Activated T-cell treated with anti-CD3 and anti-CD28 coated beads for 1 hour (primary cell): ENCODE measurements at regions not wholly inside any gene's neighbourhood (a gene's known extent, or its start where the extent isn't known, plus 50 kb on each side); places are given as distances from the start of the nearest gene placed in this dataset.

Experiments used
- DNase-seq: peaks from one replicate; pipeline ENCODE4 v3.0.0-alpha.2; 2020; ENCODE audit warnings: low read depth

DNA sequence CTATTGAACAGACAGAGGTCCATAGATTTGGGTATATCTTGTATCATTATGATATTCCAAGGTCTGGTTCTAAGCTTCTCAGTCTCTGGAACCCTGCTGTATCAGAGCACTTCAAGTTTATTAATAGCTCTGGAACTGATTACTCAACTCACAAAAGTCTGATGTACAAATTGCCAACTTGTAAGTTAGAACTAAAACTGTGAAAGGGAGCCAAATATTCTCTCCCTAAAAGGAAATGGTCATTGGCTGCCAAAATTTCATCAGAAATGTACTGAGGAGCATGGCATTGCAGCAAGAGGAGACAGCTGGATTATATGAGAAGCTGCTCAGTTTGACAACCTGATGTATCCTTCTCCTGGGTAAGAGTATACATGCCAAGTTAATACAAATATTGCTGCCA is 828.8 kb upstream of the SEL1L start:
- DNase-seq, result no peak

DNA sequence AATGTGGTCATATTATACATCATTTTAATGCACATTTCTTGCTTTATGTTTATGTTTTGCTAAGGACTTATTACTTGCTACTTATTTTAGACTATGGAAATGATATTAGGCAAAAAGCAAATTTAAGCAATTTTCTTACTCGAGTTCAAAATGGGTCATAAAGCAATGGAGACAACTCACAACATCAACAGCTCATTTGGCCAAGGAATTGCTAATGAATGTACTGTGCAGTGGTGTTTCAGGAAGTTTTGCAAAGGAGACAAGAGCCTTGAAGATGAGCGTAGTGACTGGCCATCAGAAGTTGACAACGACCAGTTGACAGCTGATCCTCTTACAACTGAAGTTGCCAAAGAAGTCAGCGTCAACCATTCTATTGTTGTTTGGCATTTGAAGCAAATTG is 831.8 kb upstream of the SEL1L start:
- DNase-seq, result no peak

GRCh38 chr14:82366803-82367202 is 833.1 kb upstream of the SEL1L start:
- DNase-seq, result no peak

DNA sequence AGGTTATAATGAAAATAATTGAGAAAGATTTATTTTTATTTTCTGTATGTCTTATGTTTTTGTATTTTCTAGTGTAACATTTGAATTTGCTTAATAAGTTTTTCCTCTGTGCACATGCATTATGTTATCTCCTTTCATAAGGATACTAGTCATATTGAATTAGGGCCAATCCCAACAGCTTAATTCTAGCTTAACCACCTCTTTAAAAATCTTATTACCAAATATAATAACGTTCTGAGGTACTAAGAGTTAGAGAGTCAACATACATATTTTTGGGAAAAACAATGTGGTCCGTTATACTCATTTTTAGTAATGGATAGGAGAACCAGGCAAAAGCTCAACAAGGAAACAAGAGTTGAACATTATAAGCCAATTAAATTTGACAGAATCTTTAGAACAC is 845.6 kb upstream of the SEL1L start:
- DNase-seq, result no peak

DNA sequence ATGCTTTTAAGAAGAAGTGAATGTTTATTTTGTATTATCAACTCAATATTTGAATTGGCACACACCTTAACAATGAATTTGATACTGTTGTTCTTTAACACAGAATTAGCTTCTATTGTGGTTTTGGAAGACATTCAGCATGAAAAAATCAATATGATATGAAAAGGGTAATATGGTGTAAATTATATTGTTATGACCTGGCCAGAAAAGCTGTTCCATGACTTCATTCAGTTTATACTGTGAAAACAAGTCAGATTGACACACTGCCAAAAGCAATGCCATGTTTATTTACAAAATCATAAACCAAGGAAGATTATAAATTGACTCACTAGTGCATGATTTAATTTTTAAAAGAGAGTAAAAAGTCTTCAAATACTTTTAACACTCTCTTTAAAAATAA is 851.4 kb upstream of the SEL1L start:
- DNase-seq, result no peak

DNA sequence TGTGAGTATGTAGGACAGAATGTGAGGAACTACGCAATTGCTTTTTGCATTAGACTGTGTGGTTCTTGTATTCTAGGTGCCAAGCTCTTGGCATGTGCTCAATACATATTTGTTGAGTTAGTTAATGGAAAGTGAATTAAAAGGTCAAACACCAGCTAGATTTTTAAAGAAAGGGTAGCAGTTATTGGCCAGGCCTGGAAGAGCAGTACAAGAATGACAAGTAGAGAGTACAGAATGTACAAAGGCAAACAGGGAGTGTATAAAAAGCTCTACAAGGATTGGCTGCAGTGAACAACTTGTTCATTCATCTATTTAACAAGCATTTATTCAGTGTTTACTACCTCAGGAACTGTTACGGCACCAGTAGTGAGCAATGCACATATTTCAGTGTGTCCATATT is 854.0 kb upstream of the SEL1L start:
- DNase-seq, result no peak

GRCh38 chr14:82388488-82388887 is 854.8 kb upstream of the SEL1L start:
- DNase-seq, result no peak

DNA sequence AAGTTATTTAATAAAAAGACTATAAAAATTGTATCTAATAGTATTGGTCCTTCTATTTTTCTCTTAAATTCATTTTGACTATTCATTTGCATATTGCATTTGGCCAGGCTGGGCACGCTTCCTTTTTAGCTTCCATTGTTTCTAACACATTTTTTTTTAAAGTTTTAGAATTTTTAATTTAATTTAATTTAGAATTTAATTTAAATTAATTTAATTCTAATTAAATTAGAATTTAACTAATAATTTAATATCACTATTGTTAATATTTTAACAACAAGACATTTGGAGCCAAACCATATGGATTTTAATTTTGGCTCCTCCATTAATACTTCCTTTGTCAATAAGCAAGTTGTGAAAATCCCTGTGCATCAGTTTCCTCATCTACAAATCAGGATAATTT is 856.9 kb upstream of the SEL1L start:
- no peak for DNase-seq

GRCh38 chr14:82394916-82395315 is 861.3 kb upstream of the SEL1L start:
- no peak for DNase-seq

GRCh38 chr14:82398256-82398655 is 864.6 kb upstream of the SEL1L start:
- no peak for DNase-seq

DNA sequence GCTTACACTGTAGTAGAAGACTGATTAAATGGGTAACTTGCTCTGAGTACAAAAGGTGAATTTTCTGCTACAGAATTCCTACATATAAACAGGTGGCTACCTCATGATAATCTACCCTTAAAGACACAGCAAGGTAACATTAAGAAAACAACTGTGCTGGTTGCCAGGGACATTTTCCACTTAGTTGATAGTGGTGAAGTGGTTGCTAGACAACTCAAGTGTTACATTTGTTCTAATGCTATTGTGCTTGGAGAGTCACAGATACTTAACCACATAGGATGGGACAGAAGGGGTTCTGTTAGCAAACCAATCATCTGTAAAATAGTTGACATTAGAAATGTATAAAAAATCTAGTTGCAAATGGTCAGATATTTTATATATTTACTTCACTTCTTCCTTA is 870.3 kb upstream of the SEL1L start:
- no peak for DNase-seq

DNA sequence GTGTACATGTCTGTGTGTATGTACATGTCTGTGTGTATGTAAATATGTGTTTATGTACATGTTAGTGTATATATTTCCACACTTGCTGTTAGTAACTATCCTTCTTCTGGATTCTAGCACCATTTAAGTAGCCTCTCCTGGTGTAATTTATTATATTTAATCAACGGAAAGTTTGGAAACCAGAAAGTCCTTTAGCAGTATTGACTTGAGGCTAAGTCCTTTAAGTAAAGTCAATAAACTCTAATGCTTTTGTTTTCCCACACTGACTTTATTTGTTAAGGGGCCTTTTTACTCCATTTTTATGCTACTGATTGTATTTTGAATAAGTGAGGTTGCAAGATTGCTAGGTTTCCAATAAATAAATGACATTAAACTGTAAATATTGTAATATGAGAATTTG is 876.4 kb upstream of the SEL1L start:
- no peak for DNase-seq

DNA sequence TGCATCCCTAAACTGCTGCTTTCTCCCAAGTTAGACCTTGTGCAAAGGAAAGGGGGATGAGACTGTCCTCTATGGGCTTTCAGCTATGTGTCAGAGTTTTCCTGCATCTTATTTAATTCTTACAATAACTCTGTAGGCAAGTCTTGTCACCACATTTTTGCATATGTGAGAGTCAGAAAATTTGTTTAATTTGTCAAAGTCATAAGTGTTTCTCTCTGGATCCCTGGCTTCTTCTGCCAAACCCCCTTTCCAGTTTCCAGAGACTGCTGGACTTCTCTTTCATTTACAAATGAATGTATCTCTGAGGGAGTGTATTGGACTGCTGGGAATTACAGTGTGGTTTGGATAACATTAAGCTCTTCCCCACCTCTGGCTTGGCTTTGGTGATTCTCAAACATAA is 877.6 kb upstream of the SEL1L start:
- DNase-seq, result no peak

DNA sequence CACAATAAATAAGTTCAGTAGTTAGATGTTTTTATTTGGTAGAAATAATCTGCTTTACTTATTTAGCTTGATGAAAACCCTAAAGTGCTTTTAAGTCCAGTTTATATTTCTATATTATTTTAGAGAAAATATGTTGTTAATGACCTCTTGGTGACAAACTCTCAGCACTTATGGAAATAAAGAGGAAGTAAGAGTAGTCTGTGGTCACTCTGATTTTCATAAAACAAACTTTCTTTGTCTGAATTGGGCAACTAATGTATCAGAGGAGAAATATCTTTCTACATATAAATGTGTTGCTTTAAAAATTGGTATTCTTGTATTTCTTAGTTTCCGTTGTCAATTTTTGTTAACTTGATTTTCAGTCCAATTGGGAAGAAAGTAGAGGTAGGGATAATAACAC is 878.9 kb upstream of the SEL1L start:
- no peak for DNase-seq

DNA sequence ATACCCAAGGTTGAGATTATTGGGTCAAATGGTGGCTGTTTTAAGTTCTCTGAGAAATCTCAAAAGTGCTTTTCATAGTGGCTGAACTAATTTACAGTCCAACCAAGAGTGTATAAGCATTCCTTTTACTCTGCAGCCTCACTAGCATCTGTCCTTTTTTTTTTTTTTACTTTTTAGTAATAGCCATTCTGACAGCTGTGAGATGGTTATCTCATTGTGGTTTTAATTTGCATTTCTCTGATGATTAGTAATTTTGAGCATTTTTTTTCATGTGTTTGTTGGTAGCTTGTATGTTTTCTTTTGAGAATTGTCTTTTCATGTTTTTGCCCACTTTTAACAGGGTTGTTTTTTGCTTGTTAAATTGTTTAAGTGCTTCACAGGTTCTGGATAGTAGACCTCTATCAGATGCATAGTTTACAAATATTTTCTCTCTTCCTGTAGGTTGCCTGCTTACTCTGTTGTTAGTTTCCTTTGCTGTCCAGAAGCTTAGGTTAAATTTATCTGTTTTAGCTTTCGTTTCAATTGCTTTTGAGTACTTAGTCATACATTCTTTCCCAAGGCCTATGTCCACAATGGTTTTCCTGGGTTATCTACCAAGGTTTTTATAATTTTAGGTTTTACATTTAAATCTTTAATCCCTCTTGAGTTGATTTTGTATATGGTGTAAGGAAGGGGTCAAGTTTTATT is 881.3 kb upstream of the SEL1L start:
- DNase-seq, result no peak

GRCh38 chr14:82419933-82420332 is 886.3 kb upstream of the SEL1L start:
- DNase-seq, result no peak

- DNase-seq, result no peak
Measured at GRCh38 chr14:82420871-82421270, 887.2 kb upstream of the SEL1L start.

DNA sequence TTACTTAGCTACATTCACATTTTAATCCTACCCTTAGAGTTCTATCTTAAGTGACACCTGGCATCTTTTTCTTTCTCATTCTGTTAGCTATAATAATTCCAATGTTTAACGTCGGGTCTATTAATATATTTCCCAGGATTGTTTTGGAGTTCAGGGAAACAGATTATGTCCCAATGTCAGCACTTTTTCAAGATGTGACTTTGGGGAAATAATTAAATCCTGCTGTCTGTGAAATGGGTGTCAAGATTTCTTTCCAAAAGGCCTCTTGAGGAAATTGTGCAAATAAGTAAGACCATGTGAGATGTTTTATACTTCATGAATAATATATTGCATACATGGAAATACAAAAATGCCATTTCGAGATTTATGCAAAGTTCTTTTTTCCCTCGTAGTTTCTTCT is 887.6 kb upstream of the SEL1L start:
- no peak for DNase-seq

GRCh38 chr14:82422230-82422629 is 888.6 kb upstream of the SEL1L start:
- no peak for DNase-seq

DNA sequence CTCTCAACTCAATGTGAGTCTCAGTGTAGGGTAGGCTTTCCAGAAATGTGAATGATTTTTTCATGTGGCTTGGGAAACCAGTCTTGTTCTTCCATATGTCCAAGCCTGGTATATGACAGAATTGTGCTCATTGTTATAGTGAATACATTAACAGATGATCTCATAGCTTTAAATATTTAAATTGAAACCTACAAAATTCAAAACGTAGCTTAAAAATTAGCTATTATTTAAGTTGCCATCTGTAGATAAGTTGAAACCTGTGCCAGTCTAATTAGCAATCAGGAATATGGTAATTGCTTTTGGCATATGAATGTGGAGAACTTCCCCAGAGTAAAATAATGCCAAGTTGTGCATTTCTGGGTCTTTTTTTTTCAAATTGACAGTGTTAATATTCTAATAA is 891.6 kb upstream of the SEL1L start:
- DNase-seq, result no peak

DNA sequence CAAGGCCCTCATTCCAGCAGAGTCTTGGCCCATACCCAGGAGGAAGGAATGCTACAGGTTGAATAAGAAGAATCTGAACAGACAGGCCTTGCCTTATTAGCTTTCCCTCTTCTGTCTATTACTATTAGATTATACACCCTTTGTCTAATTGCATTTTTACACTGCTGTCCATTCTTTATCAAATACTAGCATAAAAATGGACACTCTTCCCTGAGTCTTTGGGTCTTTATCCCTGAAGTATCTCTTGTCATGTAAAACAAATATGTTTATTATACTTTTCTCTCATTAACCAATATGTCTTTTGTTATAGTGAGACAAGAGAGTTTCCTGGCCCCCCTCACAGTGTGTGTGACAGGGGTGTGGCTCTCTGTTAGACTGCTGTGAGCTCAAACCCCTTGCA is 897.4 kb upstream of the SEL1L start:
- DNase-seq, result no peak

- DNase-seq, result no peak
Measured at GRCh38 chr14:82432301-82433105, 898.9 kb upstream of the SEL1L start.

- DNase-seq, result no peak
Measured at GRCh38 chr14:82438436-82438835, 904.8 kb upstream of the SEL1L start.

GRCh38 chr14:82441270-82441669 is 907.6 kb upstream of the SEL1L start:
- DNase-seq, result no peak
